ENCODE measurements at regions not wholly inside any gene's neighbourhood (a gene's known extent, or its start where the extent isn't known, plus 50 kb on each side); places are given as distances from the start of the nearest gene placed in this dataset.

- H3K27me3 Mint-ChIP-seq, result peaks cover 0 to 5% (median 0%) of the 10 kb centered on the region in 5 donors
- no peaks in the 10 kb centered on the region for H3K36me3 Mint-ChIP-seq
- H3K27ac Mint-ChIP-seq, result no peak overlapping the region
- POLR2A ChIA-PET, result no interaction called here
- CTCF ChIA-PET, result no interaction called here
- Histone ChIP-seq H3K4me3 (ENCODE audit: low read length) (no peak overlapping the region), H3K36me3 (ENCODE audit: control insufficient read depth in 2 of 3, insufficient read depth in 3 of 3, low read length in 3 of 3) (no peaks in the 10 kb centered on the region), H3K9me3 (ENCODE audit: control insufficient read depth in 2 of 3, low read length in 3 of 3) (no peaks in the 10 kb centered on the region), H3K27me3 (ENCODE audit: control insufficient read depth in 2 of 2, insufficient read depth in 2 of 2, low read length in 2 of 2) (no peaks in the 10 kb centered on the region), H3K4me1 (ENCODE audit: control insufficient read depth in 2 of 2, insufficient read depth in 2 of 2, low read length in 2 of 2) (no peaks in the 10 kb centered on the region), H3K27ac (ENCODE audit: low read depth, low read length) (no peak overlapping the region)
- DNase-seq (no peak), ATAC-seq (no peak)
- H3K4me1 Mint-ChIP-seq, result peaks cover 0 to 1% (median 0%) of the 10 kb centered on the region in 7 donors
- intact Hi-C loops (cut with micrococcal nuclease), result no loop called here
- no peak overlapping the region for H3K4me3 Mint-ChIP-seq
- H3K9me3 Mint-ChIP-seq, result no peaks in the 10 kb centered on the region
These were observed 291.8 kb downstream of the TCERG1L start for GRCh38 chr10:131019696-131020095.

- no peaks in the 10 kb centered on the region for H3K36me3 Mint-ChIP-seq
These were observed 290.7 kb downstream of the TCERG1L start for GRCh38 chr10:131020775-131021174.

GRCh38 chr10:131021246-131021895 is 290.1 kb downstream of the TCERG1L start:
- no peaks in the 10 kb centered on the region for H3K4me1 ChIP-seq (ENCODE audit: control insufficient read depth in 2 of 2, insufficient read depth in 2 of 2, low read length in 2 of 2)
- POLR2A ChIA-PET, result no interaction called here
- Mint-ChIP-seq H3K27ac (no peak overlapping the region), H3K27me3 (peaks cover 0 to 5% (median 0%) of the 10 kb centered on the region in 5 donors), H3K9me3 (no peaks in the 10 kb centered on the region), H3K4me1 (peaks cover 0 to 1% (median 0%) of the 10 kb centered on the region in 7 donors), H3K4me3 (no peak overlapping the region), H3K36me3 (no peaks in the 10 kb centered on the region)
- DNase-seq (no peak), ATAC-seq (no peak)
- no peaks in the 10 kb centered on the region for H3K36me3 ChIP-seq (ENCODE audit: control insufficient read depth in 2 of 3, insufficient read depth in 3 of 3, low read length in 3 of 3)
- no peaks in the 10 kb centered on the region for H3K9me3 ChIP-seq (ENCODE audit: control insufficient read depth in 2 of 3, low read length in 3 of 3)
- no peaks in the 10 kb centered on the region for H3K27me3 ChIP-seq (ENCODE audit: control insufficient read depth in 2 of 2, insufficient read depth in 2 of 2, low read length in 2 of 2)
- H3K4me3 ChIP-seq (ENCODE audit: low read length), result no peak overlapping the region
- CTCF ChIA-PET, result no interaction called here
- no peak overlapping the region for H3K27ac ChIP-seq (ENCODE audit: low read depth, low read length)
- intact Hi-C loops (cut with micrococcal nuclease), result no loop called here

More at GRCh38 chr10:131020775-131021174, 290.7 kb downstream of the TCERG1L start:
- H3K36me3 ChIP-seq (ENCODE audit: control insufficient read depth in 2 of 3, insufficient read depth in 3 of 3, low read length in 3 of 3), result no peaks in the 10 kb centered on the region
- DNase-seq, result no peak
- CTCF ChIA-PET, result no interaction called here
- H3K27ac Mint-ChIP-seq, result no peak overlapping the region
- no peaks in the 10 kb centered on the region for H3K9me3 Mint-ChIP-seq
- no peaks in the 10 kb centered on the region for H3K27me3 ChIP-seq (ENCODE audit: control insufficient read depth in 2 of 2, insufficient read depth in 2 of 2, low read length in 2 of 2)
- intact Hi-C loops (cut with micrococcal nuclease), result no loop called here
- H3K27me3 Mint-ChIP-seq, result peaks cover 0 to 5% (median 0%) of the 10 kb centered on the region in 5 donors
- H3K4me3 Mint-ChIP-seq, result no peak overlapping the region
- no peaks in the 10 kb centered on the region for H3K4me1 ChIP-seq (ENCODE audit: control insufficient read depth in 2 of 2, insufficient read depth in 2 of 2, low read length in 2 of 2)
- no peak overlapping the region for H3K4me3 ChIP-seq (ENCODE audit: low read length)
- no peak for ATAC-seq
- peaks cover 0 to 1% (median 0%) of the 10 kb centered on the region in 7 donors for H3K4me1 Mint-ChIP-seq
- POLR2A ChIA-PET, result no interaction called here
- no peak overlapping the region for H3K27ac ChIP-seq (ENCODE audit: low read depth, low read length)
- H3K9me3 ChIP-seq (ENCODE audit: control insufficient read depth in 2 of 3, low read length in 3 of 3), result no peaks in the 10 kb centered on the region

GRCh38 chr10:131021969-131022368 is 289.6 kb downstream of the TCERG1L start:
- POLR2A ChIA-PET, result no interaction called here
- Mint-ChIP-seq H3K9me3 (no peaks in the 10 kb centered on the region), H3K27ac (no peak overlapping the region), H3K4me1 (peaks cover 0 to 1% (median 0%) of the 10 kb centered on the region in 7 donors), H3K36me3 (no peaks in the 10 kb centered on the region), H3K27me3 (peaks cover 0 to 5% (median 0%) of the 10 kb centered on the region in 5 donors), H3K4me3 (no peak overlapping the region)
- intact Hi-C loops (cut with micrococcal nuclease), result no loop called here
- Histone ChIP-seq H3K4me3 (ENCODE audit: low read length) (no peak overlapping the region), H3K27ac (ENCODE audit: low read depth, low read length) (no peak overlapping the region), H3K36me3 (ENCODE audit: control insufficient read depth in 2 of 3, insufficient read depth in 3 of 3, low read length in 3 of 3) (no peaks in the 10 kb centered on the region), H3K4me1 (ENCODE audit: control insufficient read depth in 2 of 2, insufficient read depth in 2 of 2, low read length in 2 of 2) (no peaks in the 10 kb centered on the region), H3K9me3 (ENCODE audit: control insufficient read depth in 2 of 3, low read length in 3 of 3) (no peaks in the 10 kb centered on the region), H3K27me3 (ENCODE audit: control insufficient read depth in 2 of 2, insufficient read depth in 2 of 2, low read length in 2 of 2) (no peaks in the 10 kb centered on the region)
- CTCF ChIA-PET, result no interaction called here
- DNase-seq (no peak), ATAC-seq (no peak)

GRCh38 chr10:131022369-131022768 is 289.2 kb downstream of the TCERG1L start:
- no peaks in the 10 kb centered on the region for H3K9me3 Mint-ChIP-seq
- no peaks in the 10 kb centered on the region for H3K9me3 ChIP-seq (ENCODE audit: control insufficient read depth in 2 of 3, low read length in 3 of 3)
- ATAC-seq, result no peak

GRCh38 chr10:131022981-131023380 is 288.5 kb downstream of the TCERG1L start:
- ChIA-PET CTCF (no interaction called here), POLR2A (no interaction called here)
- H3K9me3 ChIP-seq (ENCODE audit: control insufficient read depth in 2 of 3, low read length in 3 of 3), result no peaks in the 10 kb centered on the region
- Mint-ChIP-seq H3K27me3 (peaks cover 0 to 5% (median 0%) of the 10 kb centered on the region in 5 donors), H3K4me3 (no peak overlapping the region), H3K27ac (no peak overlapping the region), H3K9me3 (no peaks in the 10 kb centered on the region), H3K36me3 (no peaks in the 10 kb centered on the region), H3K4me1 (peaks cover 0 to 1% (median 0%) of the 10 kb centered on the region in 7 donors)
- intact Hi-C loops (cut with micrococcal nuclease), result no loop called here
- H3K4me1 ChIP-seq (ENCODE audit: control insufficient read depth in 2 of 2, insufficient read depth in 2 of 2, low read length in 2 of 2), result no peaks in the 10 kb centered on the region
- ATAC-seq (no peak), DNase-seq (no peak)
- no peak overlapping the region for H3K27ac ChIP-seq (ENCODE audit: low read depth, low read length)
- no peaks in the 10 kb centered on the region for H3K27me3 ChIP-seq (ENCODE audit: control insufficient read depth in 2 of 2, insufficient read depth in 2 of 2, low read length in 2 of 2)
- no peaks in the 10 kb centered on the region for H3K36me3 ChIP-seq (ENCODE audit: control insufficient read depth in 2 of 3, insufficient read depth in 3 of 3, low read length in 3 of 3)
- no peak overlapping the region for H3K4me3 ChIP-seq (ENCODE audit: low read length)

More at GRCh38 chr10:131022369-131022768, 289.2 kb downstream of the TCERG1L start:
- Mint-ChIP-seq H3K27me3 (peaks cover 0 to 5% (median 0%) of the 10 kb centered on the region in 5 donors), H3K4me1 (peaks cover 0 to 1% (median 0%) of the 10 kb centered on the region in 7 donors), H3K27ac (no peak overlapping the region), H3K36me3 (no peaks in the 10 kb centered on the region), H3K4me3 (no peak overlapping the region)
- no peak for DNase-seq
- H3K36me3 ChIP-seq (ENCODE audit: control insufficient read depth in 2 of 3, insufficient read depth in 3 of 3, low read length in 3 of 3), result no peaks in the 10 kb centered on the region
- no peaks in the 10 kb centered on the region for H3K27me3 ChIP-seq (ENCODE audit: control insufficient read depth in 2 of 2, insufficient read depth in 2 of 2, low read length in 2 of 2)
- CTCF ChIA-PET, result no interaction called here
- intact Hi-C loops (cut with micrococcal nuclease), result no loop called here
- POLR2A ChIA-PET, result no interaction called here
- no peaks in the 10 kb centered on the region for H3K4me1 ChIP-seq (ENCODE audit: control insufficient read depth in 2 of 2, insufficient read depth in 2 of 2, low read length in 2 of 2)
- no peak overlapping the region for H3K4me3 ChIP-seq (ENCODE audit: low read length)
- no peak overlapping the region for H3K27ac ChIP-seq (ENCODE audit: low read depth, low read length)
